ENCODE measurements at regions not wholly inside any gene's neighbourhood (a gene's known extent, or its start where the extent isn't known, plus 50 kb on each side); places are given as distances from the start of the nearest gene placed in this dataset.

GRCh38 chr14:62329427-62329826, 567.2 kb downstream of the SNAPC1 start:
- TF ChIP-seq MLLT1 (IDR thresholded peaks at IDR 0.05) (no peak), CTCF (IDR thresholded peaks at IDR 0.05 in 2 of 3, conservative IDR thresholded peaks at IDR 0.05 in 1 of 3; ENCODE audit: insufficient read depth in 2 of 3, low read depth in 1 of 3, low read length in 3 of 3) (no peak), SMARCA4 (IDR thresholded peaks at IDR 0.05) (no peak), PHF21A (IDR thresholded peaks at IDR 0.05; ENCODE audit: borderline replicate concordance, low read depth) (no peak)
